GM11168 (cell line): ENCODE measurements at regions not wholly inside any gene's neighbourhood (a gene's known extent, or its start where the extent isn't known, plus 50 kb on each side); places are given as distances from the start of the nearest gene placed in this dataset.

ENCODE experiments used
- in situ Hi-C: fragments of 300-500 bp; cut with MboI; formaldehyde crosslinking; loops from one replicate; pipeline ENCODE4 v1.12.0; 2022; ENCODE audit warnings: low sequenced_read_pairs; ENCODE audit not compliant: unreplicated experiment

DNA sequence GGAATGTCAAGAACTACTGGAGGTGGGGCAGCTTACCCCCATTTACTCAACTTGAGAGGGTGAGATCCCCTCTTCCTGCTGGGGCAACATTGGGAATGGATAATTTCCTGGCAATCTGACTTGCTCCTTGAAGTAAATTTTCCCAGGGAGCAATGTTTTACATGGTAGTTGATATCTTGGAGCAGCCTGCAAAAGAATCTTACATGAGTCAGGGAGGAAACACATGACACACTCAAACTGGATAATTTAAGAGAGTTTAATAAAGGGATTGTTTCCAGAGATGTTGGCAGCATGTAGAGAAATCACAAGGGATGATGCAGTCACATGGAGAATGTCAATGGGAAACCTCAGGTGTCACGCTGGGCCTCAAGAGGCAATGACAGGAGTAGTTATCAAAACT is 212.5 kb downstream of the GAS1 start:
- in situ Hi-C loops: no loop called here

DNA sequence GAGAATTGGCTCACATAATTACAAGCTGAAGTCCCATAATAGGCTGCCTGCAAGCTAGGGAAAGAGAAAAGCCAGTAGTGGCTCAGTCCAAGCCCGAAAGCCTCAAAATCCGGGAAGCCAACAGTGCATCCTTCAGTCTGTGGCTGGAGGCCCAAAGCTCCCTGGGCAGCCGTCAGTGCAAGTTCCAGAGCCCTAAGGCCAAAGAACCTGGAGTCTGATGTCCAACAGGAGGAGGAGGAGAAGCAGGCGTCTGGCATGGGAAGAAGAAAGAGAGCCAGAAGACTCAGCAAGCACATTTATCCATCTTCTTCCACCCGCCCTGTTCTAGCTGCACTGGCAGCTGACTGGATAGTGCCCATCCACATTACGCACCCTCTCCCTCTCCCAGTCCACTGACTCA is 213.4 kb downstream of the GAS1 start:
- in situ Hi-C loops: no loop called here

DNA sequence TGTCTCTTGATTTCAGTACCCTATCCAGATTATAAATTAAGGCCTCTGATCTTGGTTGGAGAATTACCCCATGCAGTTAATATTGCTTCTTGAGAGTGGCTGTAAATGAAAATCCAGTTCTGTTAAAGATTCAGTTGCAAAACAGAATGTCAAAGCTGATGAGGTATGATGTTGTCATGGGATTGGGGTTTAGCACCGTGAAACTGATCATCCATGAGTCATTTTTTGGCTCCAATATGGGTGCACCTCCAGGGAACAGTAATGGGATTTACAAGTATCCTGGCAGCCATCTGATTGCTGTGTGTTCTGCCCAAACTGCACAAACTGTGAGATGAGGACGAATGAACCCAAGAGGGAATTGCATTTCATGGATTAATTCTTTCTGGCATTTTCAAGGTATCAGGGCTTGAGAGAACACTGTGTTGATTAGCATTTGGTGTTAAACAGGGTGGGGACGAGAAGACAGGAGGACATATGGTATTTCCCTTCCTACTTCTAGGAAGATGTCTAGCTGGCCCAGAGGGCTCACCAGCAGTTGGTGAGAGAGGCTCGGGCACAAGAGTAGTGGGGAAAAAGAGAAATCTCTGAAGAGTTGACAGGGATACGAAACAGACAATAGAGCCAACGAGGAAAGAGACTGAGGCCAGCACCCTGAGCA is 214.7 kb downstream of the GAS1 start:
- in situ Hi-C loops: no loop called here

DNA sequence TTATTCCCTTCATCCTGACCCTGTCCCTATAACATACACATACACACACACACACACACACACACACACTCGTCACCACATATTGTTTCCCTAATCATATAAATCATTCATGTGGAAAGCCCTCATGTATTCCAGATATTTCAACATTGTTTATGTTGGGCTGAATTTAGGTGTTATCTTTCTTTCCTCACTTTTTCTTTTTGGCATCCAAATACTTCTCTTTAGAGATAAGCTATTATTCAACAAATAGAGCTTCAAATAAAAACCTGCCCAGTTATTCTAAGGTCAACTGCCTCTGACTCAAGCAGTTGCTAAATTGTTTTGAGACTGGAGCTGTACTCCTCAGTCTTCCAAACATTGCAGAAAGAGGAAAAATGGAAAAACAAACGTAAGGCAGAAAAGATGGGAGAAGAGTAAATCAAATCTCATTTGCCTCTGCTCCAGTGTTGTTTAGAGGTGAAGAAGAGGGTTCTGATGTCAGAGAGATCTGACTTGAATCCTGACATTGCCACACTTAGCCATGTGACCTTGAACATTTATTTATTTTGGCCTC is 215.7 kb downstream of the GAS1 start:
- in situ Hi-C loops: no loop called here

DNA sequence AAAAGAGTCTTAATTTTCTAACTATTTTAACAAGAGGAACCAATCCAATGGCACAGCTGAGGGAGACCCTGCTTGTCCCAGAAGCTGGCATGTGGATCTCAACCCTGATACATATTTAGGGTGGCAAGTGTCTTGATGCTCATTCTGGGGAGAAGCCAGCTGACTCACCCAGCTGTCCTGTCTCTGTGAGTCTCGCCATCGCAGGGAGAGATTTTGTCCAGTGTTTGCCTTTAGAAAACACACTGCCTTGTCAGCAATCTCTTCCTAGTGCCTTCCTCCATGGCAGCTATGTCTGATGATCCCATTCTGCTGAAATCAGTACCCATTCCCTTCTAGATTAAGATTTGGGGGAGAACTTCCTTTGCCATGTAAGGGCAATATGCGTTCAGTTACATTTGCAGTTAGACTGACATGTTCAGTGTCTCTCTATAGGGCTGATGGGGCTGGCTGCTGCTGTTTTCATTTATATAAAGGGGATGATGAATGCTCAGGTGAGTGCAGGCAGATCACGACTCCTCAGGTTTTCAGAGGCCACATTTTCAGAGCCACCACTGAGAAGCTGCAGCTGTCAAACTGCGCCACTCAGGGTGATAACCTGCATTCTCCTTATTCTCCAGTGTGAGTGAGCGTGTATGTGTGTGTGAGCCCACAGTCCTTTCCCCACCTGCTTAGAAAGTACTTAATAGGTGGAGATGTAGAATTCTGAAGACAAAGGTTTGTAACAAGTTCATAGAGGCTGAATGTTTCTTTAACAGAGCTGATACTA is 217.0 kb downstream of the GAS1 start:
- in situ Hi-C loops: no loop called here

DNA sequence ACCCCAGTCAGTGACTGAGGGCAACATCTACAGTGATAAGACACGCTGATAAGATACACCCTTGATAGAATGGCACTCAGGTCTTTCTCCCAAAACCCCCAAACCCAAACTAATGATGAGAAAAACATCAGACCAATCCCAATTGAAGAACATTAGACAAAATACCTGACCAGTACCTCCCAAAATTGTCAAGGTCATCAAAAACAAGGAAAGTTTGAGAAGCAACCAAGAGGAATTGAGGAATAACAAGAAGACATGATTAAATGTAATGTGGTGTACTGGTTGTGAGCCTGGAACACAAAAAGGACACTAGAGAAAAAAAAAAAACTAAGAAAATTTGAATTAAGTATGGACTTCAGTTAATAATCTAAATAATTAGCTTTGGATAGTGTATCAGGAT is 222.8 kb downstream of the GAS1 start:
- in situ Hi-C loops: no loop called here

DNA sequence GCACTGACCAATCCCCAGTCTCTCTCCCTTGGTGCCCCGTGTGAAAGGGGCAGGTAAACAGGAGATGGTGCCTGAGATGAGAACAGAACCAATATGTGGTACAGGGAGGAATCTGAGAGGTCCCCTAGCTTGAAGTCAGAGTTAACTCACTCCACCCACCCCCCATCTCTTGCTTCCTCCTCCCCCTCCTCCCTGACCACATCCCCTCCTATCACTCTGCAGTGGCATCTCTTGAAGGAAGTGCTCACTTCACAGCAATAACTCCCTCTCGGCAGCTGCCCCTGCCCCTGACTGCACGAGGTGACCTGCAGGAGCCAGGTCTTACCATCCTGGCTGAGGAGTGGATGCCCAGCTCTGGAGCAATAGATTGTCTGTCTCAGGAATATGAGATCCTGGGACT is 224.0 kb downstream of the GAS1 start:
- in situ Hi-C loops: no loop called here

DNA sequence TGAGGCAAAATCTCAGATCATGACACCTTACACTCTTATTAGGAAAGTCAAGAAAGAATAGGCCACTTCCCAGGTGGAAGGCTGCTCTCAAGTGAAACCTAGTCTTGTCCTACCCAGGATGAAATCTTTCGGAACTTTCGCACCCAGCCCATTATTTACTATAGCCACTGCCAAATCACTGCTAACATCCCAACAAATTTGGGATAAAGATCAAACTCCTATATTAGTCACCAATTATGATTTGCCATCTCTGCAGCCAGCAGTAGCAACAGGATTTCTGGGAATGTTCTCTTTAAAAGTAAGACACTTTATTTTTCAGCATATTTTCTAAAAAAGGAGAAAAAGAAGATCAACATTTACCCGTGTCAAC is 224.6 kb downstream of the GAS1 start:
- in situ Hi-C loops: no loop called here

DNA sequence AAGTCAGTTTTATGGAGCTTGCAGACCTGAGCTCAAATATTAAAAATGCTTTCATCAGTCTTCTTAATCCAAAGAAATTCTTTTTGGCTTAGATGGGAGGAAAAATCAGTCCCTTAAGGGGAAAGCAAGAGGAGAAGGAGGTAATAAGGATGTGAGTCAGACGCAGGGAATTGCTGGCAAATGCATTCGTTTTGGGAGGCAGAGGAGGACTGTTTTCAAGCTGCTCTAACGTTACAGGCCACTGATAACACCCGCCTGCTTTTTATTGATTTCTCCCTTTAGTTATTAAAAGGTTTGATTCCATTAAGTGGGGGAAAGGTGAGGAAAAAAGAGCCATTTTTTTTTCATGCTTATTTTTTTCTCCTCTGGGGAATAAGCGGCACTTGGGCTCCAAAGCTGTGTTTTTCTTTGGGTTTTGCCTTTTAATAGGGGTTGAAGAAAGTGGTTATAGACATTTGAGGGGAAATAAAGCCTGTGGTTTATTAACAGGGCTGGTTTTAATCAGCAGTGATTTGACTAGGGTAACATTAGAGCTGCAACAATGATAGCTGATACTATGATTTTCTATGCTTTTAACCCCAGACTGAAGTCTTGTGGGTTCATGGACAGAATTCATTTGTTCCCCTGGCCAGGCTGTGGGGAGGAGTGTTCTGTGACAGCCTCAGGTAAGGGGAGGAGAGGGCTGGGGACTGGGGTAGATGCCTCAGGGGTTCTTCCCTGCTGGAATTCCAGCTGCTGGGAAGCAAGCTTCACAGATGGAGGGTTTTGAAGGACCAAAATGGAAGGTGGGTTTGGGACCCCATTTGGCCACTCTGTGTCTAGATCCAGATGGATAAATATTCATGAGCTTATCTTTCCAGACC is 225.2 kb downstream of the GAS1 start:
- in situ Hi-C loops: no loop called here

DNA sequence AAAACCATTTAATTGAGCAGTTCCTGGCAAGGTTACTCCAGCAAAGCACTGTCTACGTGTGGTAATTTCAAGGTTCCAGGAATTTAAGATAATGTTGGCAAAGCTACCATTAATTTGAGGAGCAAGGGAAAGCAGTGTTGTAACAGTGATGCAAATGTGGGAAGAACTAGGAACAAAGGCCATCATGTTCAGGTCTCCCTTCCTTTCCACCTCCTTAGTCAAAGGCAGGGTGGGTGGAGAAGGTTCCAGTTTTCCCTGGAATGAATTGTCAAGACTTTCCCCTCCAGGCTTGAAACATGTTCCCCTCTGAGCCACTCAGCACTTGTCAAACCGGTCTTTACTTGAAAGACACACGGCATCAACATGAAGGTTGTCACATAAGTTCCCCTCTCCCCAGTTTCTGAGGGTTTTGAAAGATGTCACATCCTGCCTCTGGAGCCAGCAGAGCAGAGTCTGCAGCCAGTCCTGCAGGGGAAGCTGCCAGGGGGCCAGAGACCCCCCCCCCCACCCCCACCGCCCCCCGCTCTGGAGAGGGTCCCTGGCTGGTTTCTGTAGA is 226.0 kb downstream of the GAS1 start:
- in situ Hi-C loops: no loop called here

DNA sequence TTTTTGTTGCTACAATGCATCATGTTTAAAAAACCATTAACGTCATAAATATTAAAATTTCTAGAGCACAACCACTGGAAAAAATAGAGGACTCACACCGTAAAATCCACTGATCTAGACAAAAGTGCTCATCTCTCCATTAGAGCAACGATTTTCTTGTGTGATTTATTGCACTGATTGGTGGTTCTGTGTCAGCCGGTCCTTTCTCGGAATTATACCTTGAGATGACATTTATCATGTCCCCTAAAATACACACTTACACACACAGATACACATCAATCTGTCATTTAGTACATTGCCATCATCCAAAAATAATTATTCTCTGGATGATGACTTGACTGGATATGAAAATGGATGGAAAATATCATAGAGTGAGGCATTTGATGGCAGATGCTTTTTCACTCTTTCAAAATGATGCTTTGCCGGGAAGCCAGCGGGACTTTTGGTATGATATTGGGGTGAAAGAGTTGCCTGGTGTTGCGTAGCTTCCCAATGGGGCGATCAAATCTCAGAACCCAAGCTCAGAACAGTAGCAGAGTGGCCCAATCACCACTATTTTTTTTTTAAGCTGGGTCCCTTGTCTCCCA is 226.6 kb downstream of the GAS1 start:
- in situ Hi-C loops: no loop called here

DNA sequence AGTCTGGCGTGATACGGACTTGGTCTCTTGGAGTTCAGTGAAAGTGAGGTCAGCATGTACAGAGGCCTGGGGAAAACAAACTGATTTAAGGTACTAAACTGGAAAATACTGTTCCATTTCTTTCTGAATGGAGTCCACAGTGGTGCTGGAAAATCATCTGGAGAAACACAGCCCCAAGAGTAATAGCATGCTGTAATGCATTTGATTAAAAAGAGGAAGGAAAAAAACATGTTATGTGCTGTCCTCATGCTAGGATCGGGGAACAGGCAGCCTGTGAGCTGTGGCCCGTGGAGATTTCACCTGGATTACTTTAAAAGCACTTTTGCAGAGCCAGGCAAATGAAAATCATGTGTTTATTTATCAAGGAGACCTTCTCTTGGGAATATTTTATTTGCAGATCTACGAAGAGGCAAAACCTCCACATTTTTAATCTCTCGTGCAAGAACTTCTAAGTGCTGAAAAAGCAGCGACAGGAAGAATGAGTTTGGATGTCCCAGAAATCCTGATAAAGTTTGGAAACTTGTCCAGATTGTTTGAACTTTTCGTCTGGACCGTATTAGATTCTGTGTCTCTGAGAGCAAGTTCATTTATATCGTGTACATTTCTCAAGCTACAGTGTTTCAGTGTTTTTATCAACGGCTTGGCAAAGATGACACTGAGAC is 228.8 kb downstream of the GAS1 start:
- in situ Hi-C loops: no loop called here

DNA sequence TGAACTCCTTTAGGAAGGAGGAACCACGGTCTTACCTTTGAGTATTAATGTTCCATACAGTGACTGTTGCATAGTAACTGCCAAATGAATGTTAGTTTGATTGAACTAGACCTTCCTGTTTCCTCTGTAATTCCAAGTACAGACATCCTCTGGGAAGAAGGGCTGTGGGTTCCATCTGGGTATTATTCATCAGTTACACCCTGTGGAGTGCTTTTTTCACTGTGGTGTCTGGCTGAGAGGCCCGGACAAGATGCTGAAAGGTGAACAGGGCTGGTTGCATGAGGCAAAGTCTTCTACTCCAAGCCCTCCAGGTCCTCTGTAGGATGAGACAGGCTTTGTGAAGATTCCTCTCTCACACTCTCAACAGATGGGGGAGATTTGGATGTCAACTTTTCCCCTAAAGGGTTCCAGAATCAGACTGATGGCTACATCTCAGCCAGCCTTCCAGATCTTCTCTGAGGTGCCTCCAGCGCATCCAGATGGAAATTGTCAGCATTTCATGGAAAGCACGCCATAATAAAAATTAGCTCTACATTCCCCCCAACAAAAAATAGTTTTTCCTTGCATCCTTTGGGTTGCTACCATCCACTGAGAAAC is 230.9 kb downstream of the GAS1 start:
- in situ Hi-C loops: no loop called here

DNA sequence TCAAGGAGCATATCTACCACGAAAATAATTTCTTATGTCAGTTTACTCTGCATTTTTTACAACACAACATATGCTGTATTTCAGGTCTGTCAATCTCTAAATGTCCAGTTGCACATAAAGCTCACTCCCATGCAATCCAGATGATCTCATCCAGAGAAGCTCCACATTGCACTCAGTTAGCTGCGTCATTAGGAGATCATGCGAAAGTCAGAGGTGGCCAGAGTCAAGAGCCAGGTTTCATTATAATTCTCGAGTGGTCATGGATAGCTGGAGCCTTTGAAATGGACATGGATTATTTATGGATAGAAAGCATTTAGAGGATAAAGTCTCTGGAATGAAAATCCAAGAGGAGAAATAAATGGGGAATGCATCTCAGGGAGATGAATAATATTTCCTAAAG is 232.3 kb downstream of the GAS1 start:
- in situ Hi-C loops: no loop called here

DNA sequence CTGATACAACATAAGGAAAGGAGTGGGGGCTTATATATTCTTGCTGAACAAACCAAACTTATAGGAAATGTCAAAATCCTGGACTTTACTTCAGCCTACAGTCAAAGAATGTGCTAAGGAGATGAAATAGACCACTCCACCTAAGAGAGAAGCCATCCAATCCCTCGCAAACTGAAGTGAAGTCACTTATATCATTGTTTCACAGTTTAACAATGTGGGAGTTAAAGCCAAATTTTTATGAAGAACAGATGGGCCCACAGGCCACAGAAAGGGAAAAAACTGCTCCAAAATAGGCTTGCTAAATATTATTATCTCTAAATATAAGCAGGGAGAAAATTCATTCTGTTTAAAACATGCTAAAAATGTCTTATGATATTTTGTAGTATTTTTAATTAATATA is 233.3 kb downstream of the GAS1 start:
- in situ Hi-C loops: no loop called here

DNA sequence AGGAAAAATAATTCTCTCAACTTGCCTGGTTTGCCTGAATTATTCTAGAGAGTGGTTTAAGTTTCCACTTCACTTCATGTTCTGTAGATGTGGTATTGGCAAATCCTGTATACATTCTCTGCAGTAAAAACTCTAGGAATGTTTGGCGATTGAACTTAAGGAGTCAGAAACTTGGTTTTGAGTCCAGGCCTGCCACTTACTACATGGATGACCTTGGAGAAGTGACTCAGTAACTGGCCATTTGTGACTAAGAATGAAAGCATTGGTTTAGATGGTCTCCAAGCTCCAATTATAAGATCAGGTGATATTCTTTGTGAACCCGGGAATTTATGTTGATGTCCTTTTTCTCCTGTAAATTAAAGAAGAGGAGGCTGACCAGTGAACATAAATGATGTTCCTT is 233.8 kb downstream of the GAS1 start:
- in situ Hi-C loops: no loop called here

DNA sequence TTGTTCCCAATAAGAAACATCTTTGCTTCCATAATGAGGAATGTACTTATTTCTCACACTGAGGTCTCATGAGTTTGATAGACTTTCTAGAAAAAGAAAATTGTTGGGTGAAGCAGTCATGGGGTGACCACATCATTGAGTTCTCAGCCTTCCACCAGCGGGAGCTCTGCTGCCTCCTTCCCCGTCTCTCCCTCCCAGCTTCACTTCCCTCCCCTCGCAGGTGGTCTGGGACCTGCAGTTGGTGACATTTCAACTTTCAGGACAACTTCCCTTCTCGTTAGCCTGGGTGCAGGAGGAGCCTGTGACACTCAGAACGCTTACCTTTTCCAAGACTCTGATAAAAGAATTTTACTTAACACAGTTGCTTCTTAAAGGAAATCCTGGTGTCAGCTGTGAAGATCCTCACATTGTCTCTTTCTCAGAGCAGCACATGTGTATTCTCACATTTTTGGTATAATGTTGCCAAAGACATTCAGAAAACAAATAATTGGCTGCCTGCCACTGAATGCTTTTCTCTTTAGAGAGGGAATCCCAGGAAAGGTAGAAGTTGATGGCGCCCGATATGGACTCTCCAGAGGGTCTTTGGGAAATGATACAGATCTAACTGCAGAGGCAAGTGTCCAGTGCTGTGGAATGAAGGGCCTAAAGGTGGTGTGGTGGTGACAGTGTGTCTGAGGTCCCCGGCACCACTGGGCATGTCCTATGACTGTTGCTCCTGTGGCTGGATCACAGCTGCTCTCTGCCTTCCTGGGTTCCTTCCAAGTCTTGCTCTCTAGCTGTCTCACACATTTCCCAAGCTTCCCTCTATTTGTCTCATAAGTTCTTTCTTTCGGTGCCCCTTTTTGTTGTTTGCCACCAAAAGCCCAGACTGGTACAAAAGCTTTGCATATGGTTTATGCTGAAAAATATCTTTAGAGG is 238.1 kb downstream of the GAS1 start:
- in situ Hi-C loops: no loop called here

DNA sequence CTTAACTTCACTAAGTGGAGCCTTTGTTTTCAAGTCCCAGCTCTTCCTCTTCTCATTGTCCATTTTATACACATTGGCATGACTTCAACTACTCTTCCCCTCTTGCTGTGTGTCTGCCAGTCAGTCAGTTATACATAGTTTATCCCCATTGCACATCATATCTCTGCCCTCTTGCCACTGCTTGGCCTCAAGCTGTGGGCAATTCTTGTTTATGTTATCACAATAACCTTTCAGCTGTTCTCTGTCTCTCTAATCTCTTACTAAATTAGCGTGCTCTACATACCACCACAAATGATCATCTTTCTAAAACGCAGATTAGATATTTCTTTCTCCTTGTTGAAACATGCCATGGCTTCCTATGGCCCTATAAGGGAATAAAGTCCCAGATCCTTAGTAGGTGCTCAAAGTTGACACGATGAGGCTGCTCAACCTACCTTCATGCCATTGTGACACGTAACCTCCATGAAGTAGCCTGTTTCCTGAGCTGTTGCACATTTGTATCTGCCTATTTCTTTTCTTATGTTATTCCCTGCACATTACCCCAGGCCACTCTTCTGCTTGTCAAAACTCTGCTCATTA is 239.3 kb downstream of the GAS1 start:
- in situ Hi-C loops: no loop called here
